Cardiac muscle cell (in vitro differentiated cells and primary cell): ENCODE measurements at regions not wholly inside any gene's neighbourhood (a gene's known extent, or its start where the extent isn't known, plus 50 kb on each side); places are given as distances from the start of the nearest gene placed in this dataset.

Experiments used
- DNase-seq, 2 donors: peaks; one replicate each; pipeline versions ENCODE4 v3.0.0 to v3.0.0-alpha.2; 2010 to 2017; ENCODE audit warnings: low read depth in 1 of 2, low spot score in 1 of 2
- H3K27ac ChIP-seq: fragments of 200-600 bp; sonication (generic); 2 replicates; pipeline ENCODE4 v1.5.1; 2016
- H3K27me3 ChIP-seq: fragments of 200-600 bp; sonication (generic); 2 replicates; pipeline ENCODE4 v1.6.0; 2016; ENCODE audit warnings: control low read depth
- H3K36me3 ChIP-seq: fragments of 200-600 bp; sonication (generic); 2 replicates; pipeline ENCODE4 v1.5.1; 2016; ENCODE audit warnings: control low read depth
- H3K4me1 ChIP-seq: fragments of 200-600 bp; sonication (generic); 2 replicates; pipeline ENCODE4 v1.8.1; 2017; ENCODE audit warnings: low read depth, mild to moderate bottlenecking, mixed run types
- H3K4me3 ChIP-seq: fragments of 200-600 bp; sonication (generic); 2 replicates; pipeline ENCODE4 v1.5.1; 2016; ENCODE audit warnings: mild to moderate bottlenecking
- H3K9me3 ChIP-seq: fragments of 200-600 bp; sonication (generic); 2 replicates; pipeline ENCODE4 v1.5.1; 2017; ENCODE audit warnings: low read depth, mild to moderate bottlenecking, control low read depth
- TF ChIP-seq, protein P1 (sequence below): IDR thresholded peaks from 2 replicates; pipeline ENCODE4 v1.5.1; 2012; ENCODE audit warnings: low read depth, mild to moderate bottlenecking, low read length

DNA sequence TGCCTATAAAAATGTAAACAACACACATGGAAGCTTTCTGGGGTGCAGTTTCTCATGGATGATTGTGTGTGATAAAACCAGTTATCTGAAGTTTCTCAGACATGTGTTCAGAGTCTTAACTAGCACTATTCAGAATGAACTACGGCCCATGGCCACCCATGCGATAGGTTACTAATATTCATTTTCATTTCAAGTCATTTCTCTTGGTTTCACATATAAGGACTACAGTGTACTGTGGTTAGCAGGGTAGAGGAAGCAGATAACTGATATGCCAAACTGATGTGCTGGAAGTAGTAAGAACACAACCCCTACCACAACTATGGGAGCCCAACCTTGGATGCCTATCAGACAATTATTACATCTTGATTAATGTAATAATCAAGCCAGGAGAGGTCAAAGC lies 372.1 kb downstream of the DTWD2 start:
- H3K36me3 ChIP-seq = no peaks in the 10 kb centered on the region
- no peak overlapping the region for H3K4me3 ChIP-seq
- H3K9me3 ChIP-seq = no peaks in the 10 kb centered on the region
- TF ChIP-seq, protein P1, sequence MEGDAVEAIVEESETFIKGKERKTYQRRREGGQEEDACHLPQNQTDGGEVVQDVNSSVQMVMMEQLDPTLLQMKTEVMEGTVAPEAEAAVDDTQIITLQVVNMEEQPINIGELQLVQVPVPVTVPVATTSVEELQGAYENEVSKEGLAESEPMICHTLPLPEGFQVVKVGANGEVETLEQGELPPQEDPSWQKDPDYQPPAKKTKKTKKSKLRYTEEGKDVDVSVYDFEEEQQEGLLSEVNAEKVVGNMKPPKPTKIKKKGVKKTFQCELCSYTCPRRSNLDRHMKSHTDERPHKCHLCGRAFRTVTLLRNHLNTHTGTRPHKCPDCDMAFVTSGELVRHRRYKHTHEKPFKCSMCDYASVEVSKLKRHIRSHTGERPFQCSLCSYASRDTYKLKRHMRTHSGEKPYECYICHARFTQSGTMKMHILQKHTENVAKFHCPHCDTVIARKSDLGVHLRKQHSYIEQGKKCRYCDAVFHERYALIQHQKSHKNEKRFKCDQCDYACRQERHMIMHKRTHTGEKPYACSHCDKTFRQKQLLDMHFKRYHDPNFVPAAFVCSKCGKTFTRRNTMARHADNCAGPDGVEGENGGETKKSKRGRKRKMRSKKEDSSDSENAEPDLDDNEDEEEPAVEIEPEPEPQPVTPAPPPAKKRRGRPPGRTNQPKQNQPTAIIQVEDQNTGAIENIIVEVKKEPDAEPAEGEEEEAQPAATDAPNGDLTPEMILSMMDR = no peak
- H3K4me1 ChIP-seq = no peaks in the 10 kb centered on the region
- H3K27ac ChIP-seq = no peak overlapping the region
- no peaks in the 10 kb centered on the region for H3K27me3 ChIP-seq
- no peak for DNase-seq

DNA sequence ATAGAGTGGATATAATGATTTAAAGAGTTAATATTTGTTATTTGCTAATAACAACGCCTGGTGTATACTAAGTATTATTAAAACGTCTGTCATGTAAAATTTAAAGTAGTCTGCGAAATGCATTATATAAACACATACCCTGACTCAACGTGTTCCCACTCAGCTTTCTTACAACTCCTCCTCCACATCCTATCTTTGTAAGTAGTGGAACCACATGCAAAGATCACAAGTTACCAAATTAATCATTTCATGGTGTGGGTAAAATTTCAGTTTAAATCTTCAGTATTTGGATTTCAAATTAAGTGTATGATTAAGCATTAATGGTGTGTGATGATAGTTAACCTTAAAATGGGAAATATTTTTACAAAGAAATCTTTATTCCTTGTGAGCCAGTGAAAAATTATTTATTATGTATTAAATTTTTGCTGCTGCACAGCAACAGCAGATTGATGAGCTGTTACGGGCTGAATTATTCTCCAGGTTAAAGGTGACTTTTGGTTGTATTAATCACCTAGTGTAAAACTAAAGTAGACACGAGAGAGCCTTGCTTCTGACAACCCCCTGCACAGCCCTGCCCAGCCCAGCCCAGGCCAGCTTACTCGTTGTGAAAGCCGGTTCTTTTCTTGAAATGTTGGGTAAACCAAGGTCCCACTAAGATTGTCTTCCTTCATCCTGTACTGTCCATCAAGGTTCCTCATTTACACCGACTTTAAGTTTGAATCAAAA lies 373.5 kb downstream of the DTWD2 start:
- Histone ChIP-seq H3K27me3 (no peaks in the 10 kb centered on the region), H3K27ac (no peak overlapping the region), H3K36me3 (no peaks in the 10 kb centered on the region), H3K4me1 (no peaks in the 10 kb centered on the region), H3K4me3 (no peak overlapping the region), H3K9me3 (no peaks in the 10 kb centered on the region)
- TF ChIP-seq, protein P1 = no peak
- DNase-seq = no peak

DNA sequence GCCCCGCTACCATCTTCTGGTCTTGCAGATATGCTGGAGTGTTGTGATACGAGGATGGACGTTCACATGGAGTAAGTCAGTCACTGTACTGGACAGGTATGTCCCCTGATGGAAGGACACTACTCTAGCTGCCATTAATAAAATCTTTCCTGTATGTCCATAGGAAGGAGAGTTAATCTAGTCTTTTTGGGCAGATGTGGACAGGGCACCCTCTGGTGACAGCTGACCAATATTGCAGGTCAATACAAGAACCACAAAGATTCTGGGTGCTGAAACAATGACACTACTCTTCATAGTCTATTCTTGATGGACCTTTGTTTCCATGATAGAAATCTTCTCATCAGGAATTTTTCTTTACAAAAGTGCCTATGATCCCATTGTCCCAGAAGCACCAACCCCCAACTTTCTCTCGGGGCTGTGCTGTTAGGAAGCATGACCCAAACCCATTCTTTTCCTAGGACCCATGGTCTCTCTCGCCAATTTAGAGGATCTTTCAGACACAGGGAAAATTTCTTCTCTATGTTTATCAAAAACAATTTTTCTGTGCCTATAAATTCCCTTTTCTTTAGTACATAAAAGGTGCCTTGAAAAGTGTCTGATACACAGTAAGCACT lies 376.9 kb downstream of the DTWD2 start:
- Histone ChIP-seq H3K4me3 (no peak overlapping the region), H3K36me3 (no peaks in the 10 kb centered on the region), H3K27ac (no peak overlapping the region), H3K4me1 (no peaks in the 10 kb centered on the region), H3K27me3 (no peaks in the 10 kb centered on the region), H3K9me3 (no peaks in the 10 kb centered on the region)
- DNase-seq = peak; percentile 44 to 50
- TF ChIP-seq, protein P1 = peak; percentile 72

DNA sequence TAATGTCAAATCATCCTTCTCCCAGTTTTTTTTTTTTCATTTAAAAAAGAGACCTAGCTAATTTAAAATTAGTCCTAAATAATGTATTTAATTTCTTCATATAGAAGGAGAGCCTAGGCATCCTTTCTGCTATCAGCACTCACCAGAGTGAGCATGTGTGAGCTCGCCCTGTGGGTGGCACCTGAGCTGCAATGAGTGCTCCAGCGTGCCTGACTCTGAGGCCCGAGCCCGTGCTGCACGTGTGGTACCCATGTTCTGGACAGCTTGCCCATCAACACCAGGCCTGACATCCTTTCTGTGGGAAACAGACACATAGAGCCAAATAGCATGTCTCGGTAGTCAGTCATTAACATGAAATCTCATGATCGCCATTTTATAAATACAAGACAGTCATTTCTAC lies 381.4 kb downstream of the DTWD2 start:
- H3K4me1 ChIP-seq = no peaks in the 10 kb centered on the region

DNA sequence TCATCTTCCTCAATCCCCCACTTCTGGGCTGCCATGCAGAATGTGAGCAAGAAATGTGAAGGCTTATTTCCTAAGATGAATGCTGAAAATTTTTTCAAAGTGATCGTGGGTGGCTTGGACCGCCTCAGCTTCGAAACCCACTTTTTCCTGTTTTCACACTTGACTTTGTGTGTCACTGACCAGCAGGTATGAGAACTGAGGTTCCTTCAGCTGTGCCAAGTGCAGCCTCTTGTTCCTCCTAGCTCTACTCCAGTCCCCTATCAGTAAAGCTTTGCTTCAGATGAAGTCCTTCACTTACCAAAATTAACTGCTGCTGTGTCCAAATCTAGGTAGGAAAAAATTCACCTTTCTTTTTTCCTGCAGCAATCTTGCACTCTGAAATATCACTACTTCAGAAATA lies 382.6 kb downstream of the DTWD2 start:
- no peaks in the 10 kb centered on the region for H3K4me1 ChIP-seq
- no peak overlapping the region for H3K4me3 ChIP-seq
- DNase-seq = no peak
- H3K27me3 ChIP-seq = no peaks in the 10 kb centered on the region
- H3K36me3 ChIP-seq = no peaks in the 10 kb centered on the region
- H3K27ac ChIP-seq = no peak overlapping the region
- no peaks in the 10 kb centered on the region for H3K9me3 ChIP-seq
- TF ChIP-seq, protein P1 = no peak

More for the DNA sequence above, 381.4 kb downstream of the DTWD2 start:
- Histone ChIP-seq H3K27ac (no peak overlapping the region), H3K36me3 (no peaks in the 10 kb centered on the region), H3K9me3 (no peaks in the 10 kb centered on the region), H3K27me3 (no peaks in the 10 kb centered on the region), H3K4me3 (no peak overlapping the region)
- TF ChIP-seq, protein P1 = no peak
- no peak for DNase-seq
